ENCODE measurements at regions not wholly inside any gene's neighbourhood (a gene's known extent, or its start where the extent isn't known, plus 50 kb on each side); places are given as distances from the start of the nearest gene placed in this dataset.

DNA sequence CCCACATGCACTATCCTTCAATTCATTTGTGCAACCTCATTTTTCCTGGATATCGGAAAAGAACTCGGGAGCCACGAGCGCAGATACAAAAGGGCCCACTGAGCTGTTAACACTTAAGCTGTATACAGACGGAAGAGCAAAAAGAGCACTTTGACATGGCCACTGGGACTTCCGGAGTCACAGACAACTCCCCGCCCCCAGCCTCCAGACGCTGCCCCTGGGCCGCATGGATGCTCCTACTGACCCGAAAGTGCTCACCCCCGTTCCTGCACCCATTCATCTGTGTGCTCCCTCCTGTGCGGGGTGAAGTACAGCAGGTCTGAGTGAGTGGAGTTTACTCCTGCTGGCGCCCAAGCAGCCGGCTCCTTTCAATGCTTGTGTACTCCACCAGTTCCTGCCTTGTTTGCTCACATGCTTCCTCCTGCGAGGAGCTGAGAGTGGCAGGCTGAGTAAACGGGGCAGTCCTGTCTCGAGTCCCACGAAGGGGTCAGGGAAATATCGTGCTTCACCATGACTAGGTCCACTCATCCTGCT, 901.0 kb upstream of the CTNND2 start:
- TF ChIP-seq, protein P1, sequence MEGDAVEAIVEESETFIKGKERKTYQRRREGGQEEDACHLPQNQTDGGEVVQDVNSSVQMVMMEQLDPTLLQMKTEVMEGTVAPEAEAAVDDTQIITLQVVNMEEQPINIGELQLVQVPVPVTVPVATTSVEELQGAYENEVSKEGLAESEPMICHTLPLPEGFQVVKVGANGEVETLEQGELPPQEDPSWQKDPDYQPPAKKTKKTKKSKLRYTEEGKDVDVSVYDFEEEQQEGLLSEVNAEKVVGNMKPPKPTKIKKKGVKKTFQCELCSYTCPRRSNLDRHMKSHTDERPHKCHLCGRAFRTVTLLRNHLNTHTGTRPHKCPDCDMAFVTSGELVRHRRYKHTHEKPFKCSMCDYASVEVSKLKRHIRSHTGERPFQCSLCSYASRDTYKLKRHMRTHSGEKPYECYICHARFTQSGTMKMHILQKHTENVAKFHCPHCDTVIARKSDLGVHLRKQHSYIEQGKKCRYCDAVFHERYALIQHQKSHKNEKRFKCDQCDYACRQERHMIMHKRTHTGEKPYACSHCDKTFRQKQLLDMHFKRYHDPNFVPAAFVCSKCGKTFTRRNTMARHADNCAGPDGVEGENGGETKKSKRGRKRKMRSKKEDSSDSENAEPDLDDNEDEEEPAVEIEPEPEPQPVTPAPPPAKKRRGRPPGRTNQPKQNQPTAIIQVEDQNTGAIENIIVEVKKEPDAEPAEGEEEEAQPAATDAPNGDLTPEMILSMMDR (conservative IDR thresholded peaks at IDR 0.05; ENCODE audit: low read length), result no peak
- no peak for TF ChIP-seq EZH2phosphoT487 (IDR thresholded peaks at IDR 0.05; ENCODE audit: borderline replicate concordance, low read depth, low read length)
